ENCODE measurements at regions not wholly inside any gene's neighbourhood (a gene's known extent, or its start where the extent isn't known, plus 50 kb on each side); places are given as distances from the start of the nearest gene placed in this dataset.

DNA sequence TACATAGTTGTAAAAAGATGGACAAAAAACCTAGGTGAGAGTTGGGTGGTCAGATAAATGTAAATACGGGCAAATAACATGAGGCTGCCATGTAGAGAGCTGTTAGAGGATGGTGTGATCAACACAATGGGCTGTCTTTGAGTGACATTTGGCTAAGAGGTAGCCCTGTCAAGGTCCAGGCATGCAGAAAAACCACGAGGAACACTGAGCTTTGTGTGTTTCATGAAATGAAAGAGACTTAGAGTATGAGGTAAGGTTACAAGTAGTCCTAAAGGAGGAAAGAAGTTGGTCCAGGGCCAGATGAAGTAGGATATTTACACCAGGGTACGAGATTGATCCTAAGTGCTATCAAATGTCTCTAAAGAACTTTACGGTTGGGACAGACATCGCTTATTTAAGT is 160.9 kb downstream of the RDH14 start:
- Mint-ChIP-seq H3K4me3 (no peak overlapping the region), H3K9me3 (no peaks in the 10 kb centered on the region), H3K4me1 (ENCODE audit: low read depth) (no peaks in the 10 kb centered on the region), H3K27me3 (ENCODE audit: low read depth) (peaks cover 5% of the 10 kb centered on the region), H3K27ac (no peak overlapping the region), H3K36me3 (ENCODE audit: low read depth) (no peaks in the 10 kb centered on the region)
- no peak for DNase-seq (ENCODE audit: low spot score)

GRCh38 chr2:18398833-18399232 is 161.6 kb downstream of the RDH14 start:
- no peaks in the 10 kb centered on the region for H3K4me1 Mint-ChIP-seq (ENCODE audit: low read depth)
- H3K27ac Mint-ChIP-seq: no peak overlapping the region
- H3K27me3 Mint-ChIP-seq (ENCODE audit: low read depth): peaks cover 5% of the 10 kb centered on the region
- no peak for DNase-seq (ENCODE audit: low spot score)
- H3K36me3 Mint-ChIP-seq (ENCODE audit: low read depth): no peaks in the 10 kb centered on the region
- no peaks in the 10 kb centered on the region for H3K9me3 Mint-ChIP-seq
- no peak overlapping the region for H3K4me3 Mint-ChIP-seq

DNA sequence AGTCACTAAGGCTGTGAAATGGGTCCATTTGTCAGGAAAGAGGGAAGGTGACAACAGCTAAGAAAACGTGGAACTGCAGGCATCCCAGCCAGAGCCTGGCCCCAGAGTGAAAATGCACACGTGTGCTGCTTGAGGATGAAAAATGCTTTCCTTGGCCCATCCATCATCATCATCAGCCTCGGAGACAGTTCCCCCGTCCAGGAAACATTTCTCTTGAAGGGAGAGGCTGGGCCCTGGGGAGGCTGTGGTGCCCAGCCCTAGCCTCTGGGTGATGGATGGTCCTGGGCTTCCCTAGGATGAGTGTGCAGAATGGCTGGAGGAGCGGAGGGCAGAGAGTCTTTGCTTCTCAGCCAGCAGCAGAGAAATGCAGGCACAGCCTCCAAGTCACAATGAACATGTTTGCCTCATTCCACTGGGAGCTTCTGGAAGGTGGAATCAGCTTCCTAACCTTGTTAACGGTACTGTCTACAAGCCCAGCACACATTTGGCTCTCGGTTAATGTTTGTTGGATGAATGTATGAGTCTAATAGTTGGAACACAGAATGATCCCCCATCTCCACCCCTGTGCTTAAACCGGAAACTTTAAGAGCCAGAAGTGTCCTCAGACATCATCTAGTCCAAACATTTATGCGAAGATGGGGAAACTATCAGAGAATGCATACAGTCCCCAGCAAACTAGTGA is 164.0 kb downstream of the RDH14 start:
- no peak overlapping the region for H3K27ac Mint-ChIP-seq
- H3K36me3 Mint-ChIP-seq (ENCODE audit: low read depth): no peaks in the 10 kb centered on the region
- no peaks in the 10 kb centered on the region for H3K9me3 Mint-ChIP-seq
- DNase-seq (ENCODE audit: low spot score): no peak
- H3K4me1 Mint-ChIP-seq (ENCODE audit: low read depth): no peaks in the 10 kb centered on the region
- H3K4me3 Mint-ChIP-seq: no peak overlapping the region
- H3K27me3 Mint-ChIP-seq (ENCODE audit: low read depth): peaks cover 2% of the 10 kb centered on the region

DNA sequence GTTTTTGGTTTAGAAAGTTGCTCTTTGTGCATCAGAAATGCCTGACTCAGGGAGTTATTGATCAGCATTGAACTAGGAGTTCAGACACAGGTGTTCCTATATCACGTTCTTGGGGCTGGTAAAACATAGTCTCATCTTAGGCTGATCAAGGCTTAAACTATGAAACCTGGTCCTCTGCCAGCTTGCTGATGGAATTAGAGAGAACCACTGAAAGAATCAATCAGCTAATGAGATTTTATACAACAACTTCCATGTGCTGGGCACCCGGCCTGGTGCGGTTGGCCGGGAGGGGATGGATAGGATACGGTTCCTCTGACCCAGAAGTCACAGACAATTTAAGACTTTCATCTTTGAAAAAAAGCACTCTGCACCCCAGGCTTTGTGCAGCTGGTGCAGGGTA is 164.9 kb downstream of the RDH14 start:
- no peaks in the 10 kb centered on the region for H3K4me1 Mint-ChIP-seq (ENCODE audit: low read depth)
- no peak overlapping the region for H3K4me3 Mint-ChIP-seq
- no peak overlapping the region for H3K27ac Mint-ChIP-seq
- H3K9me3 Mint-ChIP-seq: no peaks in the 10 kb centered on the region
- DNase-seq (ENCODE audit: low spot score): no peak
- H3K27me3 Mint-ChIP-seq (ENCODE audit: low read depth): peaks cover 2% of the 10 kb centered on the region
- no peaks in the 10 kb centered on the region for H3K36me3 Mint-ChIP-seq (ENCODE audit: low read depth)

- Mint-ChIP-seq H3K4me1 (ENCODE audit: low read depth) (no peaks in the 10 kb centered on the region), H3K27me3 (ENCODE audit: low read depth) (no peaks in the 10 kb centered on the region), H3K9me3 (no peaks in the 10 kb centered on the region), H3K4me3 (no peak overlapping the region), H3K27ac (no peak overlapping the region), H3K36me3 (ENCODE audit: low read depth) (no peaks in the 10 kb centered on the region)
- DNase-seq (ENCODE audit: low spot score): peak; percentile 22
These were observed 172.8 kb downstream of the RDH14 start for GRCh38 chr2:18387441-18388206.

GRCh38 chr2:18384242-18384641 is 176.2 kb downstream of the RDH14 start:
- Mint-ChIP-seq H3K4me3 (no peak overlapping the region), H3K9me3 (no peaks in the 10 kb centered on the region), H3K36me3 (ENCODE audit: low read depth) (no peaks in the 10 kb centered on the region), H3K27ac (no peak overlapping the region), H3K4me1 (ENCODE audit: low read depth) (no peaks in the 10 kb centered on the region), H3K27me3 (ENCODE audit: low read depth) (no peaks in the 10 kb centered on the region)
- no peak for DNase-seq (ENCODE audit: low spot score)

GRCh38 chr2:18381386-18381785 is 179.1 kb downstream of the RDH14 start:
- no peaks in the 10 kb centered on the region for H3K9me3 Mint-ChIP-seq
- H3K27ac Mint-ChIP-seq: no peak overlapping the region
- H3K4me3 Mint-ChIP-seq: no peak overlapping the region
- DNase-seq (ENCODE audit: low spot score): no peak
- no peaks in the 10 kb centered on the region for H3K36me3 Mint-ChIP-seq (ENCODE audit: low read depth)
- H3K27me3 Mint-ChIP-seq (ENCODE audit: low read depth): no peaks in the 10 kb centered on the region
- no peaks in the 10 kb centered on the region for H3K4me1 Mint-ChIP-seq (ENCODE audit: low read depth)

GRCh38 chr2:18380321-18380720 is 180.1 kb downstream of the RDH14 start:
- no peak for DNase-seq (ENCODE audit: low spot score)
- H3K4me3 Mint-ChIP-seq: no peak overlapping the region
- no peaks in the 10 kb centered on the region for H3K27me3 Mint-ChIP-seq (ENCODE audit: low read depth)

GRCh38 chr2:18379870-18380269 is 180.6 kb downstream of the RDH14 start:
- no peaks in the 10 kb centered on the region for H3K9me3 Mint-ChIP-seq
- no peaks in the 10 kb centered on the region for H3K36me3 Mint-ChIP-seq (ENCODE audit: low read depth)
- no peak overlapping the region for H3K27ac Mint-ChIP-seq
- no peaks in the 10 kb centered on the region for H3K4me1 Mint-ChIP-seq (ENCODE audit: low read depth)
- no peaks in the 10 kb centered on the region for H3K27me3 Mint-ChIP-seq (ENCODE audit: low read depth)
- no peak for DNase-seq (ENCODE audit: low spot score)
- no peak overlapping the region for H3K4me3 Mint-ChIP-seq

More at GRCh38 chr2:18380321-18380720, 180.1 kb downstream of the RDH14 start:
- H3K27ac Mint-ChIP-seq: no peak overlapping the region
- H3K36me3 Mint-ChIP-seq (ENCODE audit: low read depth): no peaks in the 10 kb centered on the region
- no peaks in the 10 kb centered on the region for H3K9me3 Mint-ChIP-seq
- no peaks in the 10 kb centered on the region for H3K4me1 Mint-ChIP-seq (ENCODE audit: low read depth)

DNA sequence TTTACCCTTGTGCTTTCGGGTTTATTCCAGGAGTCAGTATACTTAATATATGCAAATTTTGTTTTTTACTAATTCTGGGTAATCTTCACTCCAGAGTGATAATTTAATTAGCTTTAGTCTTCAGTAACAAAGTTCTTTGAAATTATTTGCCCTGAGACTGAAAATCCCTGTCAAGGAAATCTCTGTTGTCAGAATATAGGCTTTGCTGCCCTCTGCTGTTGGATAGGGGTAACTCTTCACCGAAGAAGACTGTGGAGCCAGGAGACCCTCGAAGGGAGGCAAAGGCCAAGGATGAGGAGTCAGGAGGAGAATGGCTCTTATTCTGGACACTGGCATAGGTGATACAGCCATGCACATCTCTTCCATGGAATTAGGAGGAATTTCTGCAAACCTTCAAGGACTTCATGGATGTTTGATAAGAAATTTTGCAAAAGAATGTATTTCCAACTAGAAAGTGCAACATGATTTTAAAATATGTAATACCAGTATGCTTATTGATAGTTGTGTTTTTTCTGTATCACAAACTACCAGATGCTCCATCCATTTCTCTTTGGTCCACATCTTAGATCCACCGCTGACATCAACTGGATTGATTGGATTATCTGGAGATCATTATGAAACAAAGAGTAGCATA is 182.3 kb downstream of the RDH14 start:
- DNase-seq (ENCODE audit: low spot score): no peak
- Mint-ChIP-seq H3K36me3 (ENCODE audit: low read depth) (no peaks in the 10 kb centered on the region), H3K4me3 (no peak overlapping the region), H3K27ac (no peak overlapping the region), H3K4me1 (ENCODE audit: low read depth) (no peaks in the 10 kb centered on the region), H3K9me3 (no peaks in the 10 kb centered on the region), H3K27me3 (ENCODE audit: low read depth) (no peaks in the 10 kb centered on the region)

GRCh38 chr2:18376936-18377335 is 183.5 kb downstream of the RDH14 start:
- no peaks in the 10 kb centered on the region for H3K4me1 Mint-ChIP-seq (ENCODE audit: low read depth)
- no peak overlapping the region for H3K27ac Mint-ChIP-seq
- DNase-seq (ENCODE audit: low spot score): no peak
- H3K27me3 Mint-ChIP-seq (ENCODE audit: low read depth): no peaks in the 10 kb centered on the region
- H3K9me3 Mint-ChIP-seq: no peaks in the 10 kb centered on the region
- H3K4me3 Mint-ChIP-seq: no peak overlapping the region
- H3K36me3 Mint-ChIP-seq (ENCODE audit: low read depth): no peaks in the 10 kb centered on the region

- no peaks in the 10 kb centered on the region for H3K9me3 Mint-ChIP-seq
- H3K36me3 Mint-ChIP-seq (ENCODE audit: low read depth): no peaks in the 10 kb centered on the region
- peaks cover 3% of the 10 kb centered on the region for H3K27me3 Mint-ChIP-seq (ENCODE audit: low read depth)
- H3K27ac Mint-ChIP-seq: no peak overlapping the region
- DNase-seq (ENCODE audit: low spot score): no peak
- H3K4me1 Mint-ChIP-seq (ENCODE audit: low read depth): no peaks in the 10 kb centered on the region
- H3K4me3 Mint-ChIP-seq: no peak overlapping the region
These were observed 186.8 kb downstream of the RDH14 start for GRCh38 chr2:18373664-18374063.

DNA sequence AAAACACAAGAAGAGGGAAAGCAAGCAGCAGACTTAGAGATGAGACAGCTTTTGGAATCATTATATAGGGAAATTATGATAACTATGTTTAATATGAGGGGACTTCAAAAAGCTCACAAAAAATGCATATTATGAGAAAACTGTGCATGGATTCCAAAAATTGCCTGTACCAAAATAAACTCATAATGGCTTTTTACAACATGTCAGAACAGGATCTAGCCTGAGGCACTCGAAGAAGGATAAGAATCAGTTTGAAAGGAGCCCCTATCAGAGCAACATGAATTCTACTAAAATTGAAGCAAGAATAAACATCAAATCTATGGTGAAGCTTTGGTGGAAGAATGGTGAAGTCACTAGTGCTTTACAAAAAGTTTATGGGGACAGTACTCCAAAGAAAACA is 187.4 kb downstream of the RDH14 start:
- Mint-ChIP-seq H3K4me3 (no peak overlapping the region), H3K27ac (no peak overlapping the region), H3K4me1 (ENCODE audit: low read depth) (no peaks in the 10 kb centered on the region), H3K9me3 (no peaks in the 10 kb centered on the region), H3K36me3 (ENCODE audit: low read depth) (no peaks in the 10 kb centered on the region), H3K27me3 (ENCODE audit: low read depth) (peaks cover 3% of the 10 kb centered on the region)
- DNase-seq (ENCODE audit: low spot score): no peak

- DNase-seq (ENCODE audit: low spot score): no peak
- Mint-ChIP-seq H3K27me3 (ENCODE audit: low read depth) (peaks cover 3% of the 10 kb centered on the region), H3K27ac (no peak overlapping the region), H3K9me3 (no peaks in the 10 kb centered on the region), H3K36me3 (ENCODE audit: low read depth) (no peaks in the 10 kb centered on the region), H3K4me1 (ENCODE audit: low read depth) (no peaks in the 10 kb centered on the region), H3K4me3 (no peak overlapping the region)
These were observed 187.8 kb downstream of the RDH14 start for GRCh38 chr2:18372641-18373040.

Measured in T-helper 2 cell treated with Interferon-gamma antibody and Interleukin-4, amounts not matched to agents 5 μg/mL and 100 μg/mL, for 36 hours (primary cell).